HG03108 (cell line): ENCODE measurements at regions not wholly inside any gene's neighbourhood (a gene's known extent, or its start where the extent isn't known, plus 50 kb on each side); places are given as distances from the start of the nearest gene placed in this dataset.
"Not testable (repeated sequence)": the region's sequence is repeated elsewhere in the genome, so short reads cannot be mapped to it uniquely, and the experiment has no call there.

ENCODE experiments used
- ATAC-seq: cut with Tn5 transposase; IDR thresholded peaks from one replicate; pipeline ENCODE4 v1.9.1; 2021; ENCODE audit warnings: moderate library complexity; ENCODE audit not compliant: unreplicated experiment

DNA sequence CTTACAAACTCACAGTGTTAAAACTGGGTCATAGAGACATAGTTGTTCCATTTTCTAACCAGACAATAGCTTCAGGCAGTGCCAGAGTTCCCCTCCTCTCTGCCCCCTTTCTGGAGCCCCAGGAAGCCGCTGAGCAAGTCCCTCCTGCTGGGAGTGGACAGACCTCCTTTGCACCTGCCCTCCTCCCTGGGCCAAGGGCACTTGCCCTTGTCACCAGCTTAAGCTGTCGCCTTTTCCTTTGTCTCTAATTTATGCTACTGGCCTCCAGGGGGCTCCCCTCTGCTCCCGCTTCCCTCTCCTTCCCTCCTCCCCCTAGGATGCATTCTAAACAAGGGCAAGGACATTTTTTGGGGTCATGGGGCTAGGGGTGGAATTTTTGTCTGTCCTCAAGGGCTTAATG, 182.4 kb downstream of the MIS18A start:
- no peak for ATAC-seq

DNA sequence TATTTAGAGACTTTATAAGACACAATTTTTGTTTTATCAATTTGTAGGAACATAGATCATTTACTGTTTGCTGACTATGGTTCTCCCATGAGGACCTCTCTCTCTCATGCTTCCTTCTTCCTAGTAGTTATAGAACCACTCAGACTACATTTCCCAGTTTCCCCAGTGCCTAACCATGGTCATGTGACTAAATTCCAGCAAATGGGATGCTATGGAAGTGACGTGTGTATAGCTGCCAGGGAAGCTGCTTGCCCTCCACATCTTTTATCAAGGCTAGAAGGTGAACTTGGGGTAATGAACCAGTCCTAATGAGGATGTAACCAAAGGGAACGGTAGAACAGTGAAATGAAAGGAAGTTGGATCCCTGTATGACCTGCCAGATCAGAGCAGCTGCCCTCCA, 184.0 kb downstream of the MIS18A start:
- ATAC-seq: no peak

DNA sequence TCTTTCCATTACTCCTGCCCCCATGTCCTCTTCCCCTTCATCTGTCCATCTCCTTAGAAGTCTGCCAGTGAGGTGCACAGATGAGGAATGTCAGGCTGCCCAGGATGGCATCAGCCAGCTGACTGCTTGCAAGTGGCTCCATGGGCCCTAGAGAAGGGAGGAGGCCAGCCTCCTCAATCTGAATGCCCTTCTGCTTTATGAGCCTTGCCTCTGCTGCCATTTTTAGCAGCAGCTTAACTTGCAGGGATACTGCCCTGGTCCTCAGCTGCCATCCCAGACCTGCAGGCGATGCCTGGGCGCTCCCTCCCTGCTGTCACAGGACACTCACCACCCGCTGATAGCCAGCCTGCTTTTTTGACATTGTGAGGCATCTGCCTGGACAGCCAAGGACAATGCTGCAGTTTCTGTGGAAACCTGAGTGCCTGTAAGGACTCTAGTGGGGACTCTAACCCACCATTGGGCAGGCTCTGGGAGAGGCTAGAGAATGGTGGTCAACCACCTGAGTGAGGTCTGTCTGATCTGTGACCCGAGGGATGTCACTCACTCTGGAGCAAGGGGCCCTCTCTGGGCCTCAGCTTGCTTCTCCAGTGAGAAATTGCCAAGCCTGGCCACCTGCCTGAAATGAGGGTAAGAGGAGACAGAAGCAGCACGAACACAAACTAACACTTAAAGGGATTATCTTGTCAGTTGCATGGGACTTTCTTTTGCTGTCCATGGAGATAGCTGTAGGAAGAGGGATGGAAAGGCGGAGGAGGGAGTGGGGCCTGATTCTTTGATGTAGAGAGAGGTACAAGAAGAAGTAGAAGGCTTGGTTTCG, 185.0 kb downstream of the MIS18A start:
- no peak for ATAC-seq

DNA sequence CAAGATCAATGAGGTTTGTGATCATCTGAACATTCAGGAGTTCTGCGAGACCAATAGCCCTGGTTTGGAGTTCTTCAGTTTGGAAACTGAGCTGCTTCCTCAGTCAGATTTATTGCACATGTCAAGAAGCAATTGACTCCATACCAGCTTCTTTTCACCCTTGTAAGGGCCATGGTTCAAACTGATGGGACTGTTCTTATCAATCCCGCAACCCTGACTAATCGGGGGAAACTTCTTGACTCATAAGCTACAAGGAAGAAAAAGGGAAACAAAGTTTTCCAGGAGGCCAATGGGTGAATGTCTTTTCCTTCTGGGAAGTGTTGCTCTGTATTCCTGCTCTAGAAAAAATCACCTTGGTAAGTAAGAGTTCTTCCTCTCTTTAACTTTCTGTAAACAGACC, 187.9 kb downstream of the MIS18A start:
- no peak for ATAC-seq

DNA sequence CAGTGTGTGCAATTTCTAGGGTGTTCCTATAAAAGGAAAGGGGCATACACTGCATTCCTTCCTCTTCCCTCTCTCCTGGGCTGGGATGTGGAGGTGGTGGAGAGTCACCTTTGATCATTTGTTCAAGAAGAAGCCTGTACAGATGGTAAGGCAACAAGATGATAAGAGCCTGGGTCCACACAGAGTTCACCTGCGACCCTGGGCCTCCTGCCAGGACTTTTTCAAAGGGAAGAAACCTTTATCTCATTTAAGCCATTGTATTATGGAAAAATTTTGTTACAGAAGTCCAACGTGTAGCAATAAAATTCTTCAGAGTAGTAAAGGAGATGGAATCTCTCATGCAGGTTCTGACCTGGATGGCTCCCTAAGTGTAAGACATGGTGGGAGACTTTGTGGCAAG, 189.1 kb downstream of the MIS18A start:
- no peak for ATAC-seq

DNA sequence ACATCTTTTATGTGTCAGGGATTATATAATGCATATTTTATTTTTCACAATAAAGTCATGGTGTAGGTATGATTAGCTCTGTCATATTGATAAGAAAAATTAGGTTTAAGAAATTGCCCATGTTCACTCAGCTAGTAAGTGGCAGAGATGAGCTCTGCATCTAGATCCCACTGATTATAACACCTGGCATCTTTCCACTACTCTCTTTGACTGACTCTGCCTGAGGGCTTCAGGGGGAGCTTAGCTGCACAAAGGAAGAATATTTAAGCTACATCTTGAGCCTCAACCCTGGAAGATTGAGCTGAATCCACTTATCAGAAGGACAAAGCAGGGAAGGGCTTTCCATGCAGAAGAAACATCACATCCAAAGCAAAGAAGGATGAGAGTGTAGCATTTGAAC, 190.4 kb downstream of the MIS18A start:
- no peak for ATAC-seq

DNA sequence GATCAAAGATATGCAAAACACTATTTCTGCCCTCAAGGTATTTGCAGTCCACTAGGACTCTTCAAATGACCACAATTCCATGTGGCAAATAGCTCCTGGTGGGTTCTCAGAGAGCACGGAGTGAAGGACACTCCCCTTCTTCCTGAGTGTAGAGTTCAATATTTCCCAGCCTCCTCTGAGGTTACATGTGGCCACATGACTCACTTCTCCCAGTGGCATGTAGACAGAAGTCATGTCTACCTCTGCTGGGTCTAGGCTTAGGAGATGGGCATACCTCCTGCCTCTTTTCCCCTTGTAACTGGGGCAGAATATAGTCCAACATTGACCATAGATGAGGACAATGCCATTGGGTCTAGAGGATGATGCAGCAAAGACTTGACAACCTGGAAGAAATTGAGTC, 191.4 kb downstream of the MIS18A start:
- no peak for ATAC-seq

DNA sequence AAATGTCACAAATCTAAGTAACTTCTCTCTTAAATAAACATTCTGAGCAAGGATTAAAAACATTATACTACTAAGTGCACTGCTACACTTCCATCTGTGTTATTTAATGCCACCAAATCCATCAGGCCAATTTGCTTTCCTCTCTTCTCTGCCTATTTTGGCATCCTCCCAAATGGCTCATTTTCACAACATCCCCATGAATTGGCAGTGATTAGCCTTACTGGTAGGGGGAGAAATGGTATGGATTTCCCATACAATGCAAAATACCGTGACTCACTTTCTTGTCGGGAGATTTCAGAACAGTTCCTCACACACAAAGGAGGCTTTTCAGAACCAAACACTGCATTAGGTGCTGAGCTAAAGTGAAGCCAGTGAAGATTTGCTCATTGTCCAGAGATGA, 195.7 kb downstream of the MIS18A start:
- ATAC-seq: no peak

DNA sequence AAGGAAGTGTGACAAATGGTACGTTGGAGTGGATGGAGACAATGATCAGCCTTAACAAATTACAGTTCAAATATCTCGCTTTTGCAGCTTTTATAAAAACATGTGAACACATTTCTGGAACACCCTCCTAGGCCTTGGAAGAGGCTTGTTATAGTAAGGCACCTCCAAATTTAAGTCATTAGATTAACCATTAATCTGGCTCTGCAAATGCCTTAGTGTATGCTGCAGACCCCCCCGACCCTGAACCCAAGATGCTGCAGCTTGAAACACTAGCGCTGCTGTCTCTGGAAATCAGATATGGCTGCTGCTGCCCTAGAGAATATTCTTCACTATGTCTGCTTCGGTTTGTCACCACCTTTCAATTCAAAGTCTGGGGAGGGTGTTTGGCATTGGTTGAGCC, 196.4 kb downstream of the MIS18A start:
- no peak for ATAC-seq

DNA sequence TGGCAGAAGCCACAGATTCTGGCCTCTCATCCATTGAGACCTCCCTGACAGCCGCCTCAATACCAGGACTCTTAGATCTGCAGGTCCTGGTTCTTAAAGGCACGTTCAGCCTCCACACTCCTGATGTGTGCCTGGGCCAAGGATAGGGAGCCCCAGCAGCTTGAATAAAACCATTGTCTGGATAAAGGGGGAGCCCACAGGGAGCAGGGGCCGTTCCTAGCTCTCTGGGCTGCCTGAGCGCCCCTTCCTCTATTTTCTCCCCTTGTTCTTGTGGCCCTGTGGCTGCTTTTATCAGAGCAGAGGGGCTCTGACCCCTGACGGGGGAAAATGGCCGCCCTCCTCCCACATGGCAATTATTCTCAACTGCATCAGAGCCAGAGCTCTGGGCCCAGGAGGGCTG, 200.8 kb downstream of the HUNK start:
- no peak for ATAC-seq

DNA sequence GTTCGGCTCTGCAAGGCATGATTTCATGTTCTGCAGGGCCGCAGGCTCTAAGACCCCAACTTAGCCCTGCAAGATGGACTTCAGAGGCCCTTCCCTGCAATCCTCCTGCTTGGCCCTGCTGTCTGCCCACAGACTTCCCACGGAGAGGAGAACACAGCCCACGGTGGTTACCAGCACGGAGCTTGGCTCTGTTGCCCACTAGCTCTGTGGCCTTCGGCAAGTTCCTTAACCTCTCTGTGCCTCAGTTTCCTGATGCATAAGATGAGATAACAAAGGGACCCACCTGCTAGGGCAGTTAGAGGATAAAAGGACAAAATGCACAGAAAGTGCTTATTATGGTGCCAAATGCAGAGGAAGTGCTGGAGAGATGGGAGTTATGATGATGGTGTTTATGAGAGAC, 200.4 kb downstream of the HUNK start:
- ATAC-seq: no peak

DNA sequence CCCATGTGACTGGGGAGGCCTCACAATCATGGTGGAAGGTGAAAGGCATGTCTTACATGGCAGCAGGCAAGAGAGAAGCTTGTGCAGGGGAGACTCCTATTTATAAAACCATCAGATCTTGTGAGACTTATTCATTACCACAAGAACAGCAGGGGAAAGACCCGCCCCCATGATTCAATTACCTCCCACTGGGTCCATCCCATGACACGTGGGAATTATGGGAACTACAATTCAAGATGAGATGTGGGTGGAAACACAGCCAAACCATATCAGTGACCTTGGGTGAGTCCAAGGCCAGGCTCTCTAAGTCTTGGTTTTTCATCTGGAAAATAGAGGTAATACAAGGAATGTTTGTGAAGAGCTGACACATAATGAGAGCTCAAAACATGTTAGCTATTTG, 198.8 kb downstream of the HUNK start:
- not testable (repeated sequence) for ATAC-seq

DNA sequence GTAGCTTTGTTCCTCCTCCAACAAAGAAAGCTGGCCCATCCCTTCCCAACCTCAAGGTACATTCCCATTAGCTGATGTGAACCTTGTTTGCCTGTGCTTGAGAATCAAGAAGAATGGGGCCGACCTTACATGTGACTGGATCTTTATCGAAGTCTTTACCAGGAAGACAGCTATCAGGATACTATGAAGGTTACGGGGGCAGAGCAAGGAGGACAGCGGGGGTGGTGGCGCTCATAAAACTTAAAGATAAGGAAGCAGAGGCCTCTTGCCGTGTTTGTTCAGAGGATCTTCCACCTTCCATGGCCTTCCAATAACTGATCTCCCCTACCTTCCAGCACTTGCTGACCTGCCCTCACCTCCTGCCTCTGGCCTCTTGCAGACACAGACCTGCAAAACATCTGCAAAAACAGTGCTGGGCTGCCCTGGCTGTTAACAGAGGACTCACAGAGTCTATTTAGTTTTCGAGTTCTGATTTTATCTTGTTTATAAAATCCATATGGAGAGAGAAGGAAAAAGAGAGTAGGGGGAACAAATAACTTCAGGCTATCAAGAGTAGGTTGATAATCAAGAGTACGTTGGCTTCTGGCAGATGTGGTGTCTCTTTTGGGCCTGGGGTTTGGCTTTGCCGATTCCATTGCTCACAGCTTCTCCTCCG, 198.0 kb downstream of the HUNK start:
- ATAC-seq: no peak

DNA sequence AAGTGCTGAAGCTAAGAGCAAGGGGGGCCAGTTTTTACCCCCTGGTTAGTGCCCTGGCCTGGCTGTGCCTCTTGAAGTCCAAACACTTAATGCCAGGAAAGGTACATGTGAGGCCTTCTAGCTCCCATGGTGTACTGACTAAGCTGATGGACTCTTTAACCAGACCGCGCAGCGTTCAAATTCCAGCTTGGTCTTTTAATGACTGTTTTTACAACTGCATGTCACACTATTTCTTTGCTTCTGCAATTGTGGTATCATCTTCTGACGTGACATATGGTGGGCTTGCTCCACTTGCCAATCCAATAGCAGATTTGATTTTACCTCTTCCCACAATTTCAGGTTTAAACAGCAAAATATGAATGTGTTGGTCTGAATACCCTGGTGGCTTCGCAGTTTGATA, 197.3 kb downstream of the HUNK start:
- ATAC-seq: no peak

DNA sequence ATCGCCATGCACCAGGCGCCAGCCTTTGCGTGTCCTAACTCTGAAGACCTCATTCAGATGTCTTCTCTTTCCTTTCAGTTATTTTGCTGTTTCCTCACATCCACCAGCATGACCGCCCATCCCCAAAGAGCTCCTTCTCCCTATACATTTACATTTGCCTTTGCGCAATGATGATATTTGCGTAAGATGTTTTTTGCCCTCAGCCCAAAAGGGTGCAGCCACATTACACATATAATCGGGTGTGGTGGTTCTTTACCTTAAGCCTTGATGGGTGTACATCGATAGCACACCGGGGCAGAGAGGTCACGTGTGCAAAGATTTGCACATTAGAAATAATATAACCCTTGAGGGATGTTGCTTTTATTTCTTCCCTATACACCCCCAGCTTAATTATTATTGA, 192.8 kb downstream of the HUNK start:
- no peak for ATAC-seq

DNA sequence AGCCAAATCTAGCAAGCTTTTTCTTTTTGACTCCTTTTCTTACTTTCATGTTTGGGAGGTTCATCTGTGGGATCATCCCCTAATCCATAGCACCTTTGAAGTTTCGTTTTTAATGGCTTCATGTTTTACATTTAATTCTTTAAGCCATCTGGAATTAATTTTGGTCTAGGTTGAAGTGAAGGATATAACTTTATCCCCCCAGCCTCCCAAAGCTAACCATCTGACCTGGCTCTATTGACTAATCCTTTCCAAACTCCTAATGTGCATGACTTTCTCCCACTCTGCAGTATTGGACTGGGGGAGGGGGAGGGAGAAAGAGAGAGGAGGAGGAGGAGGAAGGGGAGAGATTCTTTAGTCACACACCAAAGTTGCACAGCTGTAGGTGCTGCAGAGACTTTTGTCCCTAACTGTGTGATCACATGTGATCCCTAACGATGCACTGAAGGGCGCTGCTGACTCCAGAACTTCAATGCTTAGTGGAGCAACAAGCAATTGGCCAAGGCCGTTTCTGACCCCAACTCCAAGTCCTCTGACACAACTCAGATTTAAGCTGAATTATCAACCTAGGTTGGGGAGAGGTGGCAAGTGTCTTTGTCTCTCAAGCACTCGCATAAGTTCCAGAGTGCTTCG, 191.6 kb downstream of the HUNK start:
- no peak for ATAC-seq

DNA sequence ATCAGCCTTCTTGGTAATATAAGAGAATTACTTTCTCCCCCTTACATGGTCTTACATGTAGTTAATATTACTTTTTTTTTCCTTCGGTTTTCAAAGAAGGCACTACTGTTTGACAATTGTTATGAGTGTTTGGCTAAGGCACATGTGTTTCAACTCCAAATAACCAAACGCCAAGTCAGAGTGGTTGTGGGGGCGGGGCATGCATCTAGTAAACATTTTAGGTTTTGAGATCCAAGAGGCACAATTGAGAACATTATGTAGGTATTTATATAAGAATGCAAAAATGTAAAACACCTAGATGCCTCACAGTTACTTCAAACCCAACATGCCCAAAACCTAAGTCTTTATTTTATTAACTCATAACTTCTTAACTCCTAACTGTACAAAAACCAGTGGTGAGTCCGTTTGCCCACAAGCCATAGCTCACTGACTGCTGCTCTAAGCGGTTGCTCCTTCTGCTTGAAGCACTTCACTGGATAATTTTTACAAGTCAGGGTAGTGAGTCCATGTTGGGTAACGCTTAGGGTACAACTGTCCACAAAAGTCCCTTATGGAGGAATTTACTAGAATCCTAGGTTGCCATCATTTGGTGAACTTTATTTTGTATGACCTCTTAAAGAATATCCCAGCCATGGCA, 189.9 kb downstream of the HUNK start:
- ATAC-seq: no peak

DNA sequence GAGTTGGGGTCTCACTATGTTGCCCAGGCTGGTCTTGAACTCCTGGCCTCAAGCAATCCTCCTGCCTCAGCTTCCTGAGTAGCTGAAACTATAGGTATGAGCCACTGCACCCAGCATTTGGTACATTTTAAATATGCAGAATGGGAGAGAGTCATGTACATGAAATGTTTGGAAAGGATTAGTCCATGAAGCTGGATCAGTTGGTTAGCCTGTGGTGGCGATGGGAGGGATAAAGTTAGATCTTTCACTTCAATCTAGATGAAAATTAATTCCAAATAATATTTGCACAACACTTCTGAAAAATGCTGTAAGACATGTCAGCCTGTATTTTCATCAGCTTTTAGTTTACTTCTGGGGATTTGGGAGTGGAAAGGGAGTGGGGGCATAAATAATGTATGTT, 188.9 kb downstream of the HUNK start:
- ATAC-seq: no peak

DNA sequence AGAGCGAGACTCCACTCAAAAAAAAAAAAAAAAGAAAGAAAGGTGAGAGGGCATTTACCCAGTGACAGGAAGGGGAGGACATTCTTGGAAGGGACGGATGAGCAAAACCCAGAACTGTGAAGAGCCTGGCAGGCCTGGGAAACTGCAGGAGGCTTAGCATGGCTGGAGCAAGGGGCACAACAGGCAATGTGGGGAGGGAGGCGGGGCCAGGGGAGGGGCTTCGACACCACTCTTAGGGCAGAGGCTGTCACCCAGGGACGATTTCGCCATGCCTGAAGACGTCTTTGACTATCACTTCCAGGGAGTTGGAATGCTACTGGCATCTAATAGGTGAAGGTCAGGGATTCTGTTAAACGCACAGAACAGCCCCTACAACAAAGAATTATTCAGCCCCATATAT, 184.0 kb downstream of the HUNK start:
- ATAC-seq: no peak

DNA sequence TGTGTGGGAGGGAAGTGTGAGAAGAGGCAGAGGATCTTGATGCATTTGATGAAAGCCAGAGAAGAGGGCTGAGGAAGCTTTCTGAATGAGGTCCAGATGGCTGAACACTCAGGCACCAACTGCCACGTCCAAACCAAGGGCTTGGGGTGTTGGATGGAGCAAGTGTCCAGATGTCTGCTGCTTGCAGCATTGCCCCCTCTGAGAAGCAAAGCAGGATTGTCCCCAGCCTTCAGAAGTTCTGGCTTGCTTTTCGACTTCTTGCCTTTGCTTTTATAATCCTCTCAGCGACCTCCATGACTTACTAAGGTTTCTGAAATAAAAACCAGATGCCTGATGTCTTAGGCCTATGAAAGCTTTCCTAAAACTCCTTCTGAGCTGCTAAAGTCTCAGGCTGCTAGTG, 182.5 kb downstream of the HUNK start:
- no peak for ATAC-seq
